A673 (cell line): ENCODE measurements at regions not wholly inside any gene's neighbourhood (a gene's known extent, or its start where the extent isn't known, plus 50 kb on each side); places are given as distances from the start of the nearest gene placed in this dataset.

ENCODE experiments used
- BruUV-seq: library from RNA; stranded (reverse); fragments of 400-500 nt; replicated peaks from 2 replicates; lab custom pipeline; 2021; lab: Mats Ljungman, UMichigan
- CTCF ChIA-PET: fragments of 300-600 bp; sonication (Branson Sonifier 250); formaldehyde crosslinking; loops from one replicate; lab custom pipeline; 2022; ENCODE audit warnings: antibody characterized with exemption; lab: Charles Lee
- POLR2A ChIA-PET: fragments of 300-600 bp; sonication (Branson Sonifier 250); formaldehyde crosslinking; loops from one replicate; lab custom pipeline; 2022; ENCODE audit warnings: antibody characterized with exemption; ENCODE audit not compliant: low non-redundant PET; lab: Charles Lee
- DNase-seq: peaks from one replicate; pipeline ENCODE4 v3.0.0-alpha.2; 2015; ENCODE audit warnings: low spot score
- H3K27ac ChIP-seq: fragments of 200-600 bp; sonication (generic); 2 replicates; pipeline ENCODE4 v1.5.1; 2016; ENCODE audit warnings: mixed run types, low read depth, mild to moderate bottlenecking, mixed read lengths, antibody characterized with exemption, low read length; ENCODE audit not compliant: poor library complexity, severe bottlenecking
- H3K27me3 ChIP-seq: fragments of 200-600 bp; sonication (generic); replicated peaks from 2 replicates; pipeline ENCODE4 v1.6.1; 2017; ENCODE audit warnings: mixed run types, low read depth, mild to moderate bottlenecking, mixed read lengths, antibody characterized with exemption, low read length; ENCODE audit not compliant: insufficient read depth, poor library complexity
- H3K36me3 ChIP-seq: fragments of 200-600 bp; sonication (generic); 2 replicates; pipeline ENCODE4 v1.6.1; 2016; ENCODE audit warnings: mixed run types, mild to moderate bottlenecking, mixed read lengths, antibody characterized with exemption, low read length; ENCODE audit not compliant: insufficient read depth, poor library complexity, severe bottlenecking
- H3K4me1 ChIP-seq: fragments of 200-600 bp; sonication (generic); 2 replicates; pipeline ENCODE4 v1.6.1; 2017; ENCODE audit warnings: mixed run types, mild to moderate bottlenecking, mixed read lengths, antibody characterized with exemption, low read length; ENCODE audit not compliant: insufficient read depth, poor library complexity, severe bottlenecking
- H3K4me3 ChIP-seq: fragments of 200-600 bp; sonication (generic); 2 replicates; pipeline ENCODE4 v1.5.1; 2016; ENCODE audit warnings: low read depth, mixed run types, mild to moderate bottlenecking, mixed read lengths, low read length; ENCODE audit not compliant: poor library complexity, severe bottlenecking
- H3K9me3 ChIP-seq: fragments of 200-600 bp; sonication (generic); 2 replicates; pipeline ENCODE4 v1.6.1; 2016; ENCODE audit warnings: mixed run types, low read depth, mild to moderate bottlenecking, mixed read lengths, antibody characterized with exemption, low read length; ENCODE audit not compliant: poor library complexity, severe bottlenecking
- EZH2 ChIP-seq: fragments of 200-600 bp; sonication (generic); IDR thresholded peaks from 2 replicates; pipeline ENCODE4 v1.6.1; 2017; ENCODE audit warnings: borderline replicate concordance, low read depth, mild to moderate bottlenecking, mixed read lengths, antibody characterized with exemption, low read length; ENCODE audit not compliant: poor library complexity, severe bottlenecking
- intact Hi-C: fragments of 100-400 bp; cut with micrococcal nuclease; formaldehyde crosslinking; loops from one replicate; pipeline ENCODE4 v1.10.0; 2022; ENCODE audit not compliant: unreplicated experiment
- TF ChIP-seq, protein P1 (sequence below): fragments of 300-800, 200-600 bp; sonication (generic); conservative IDR thresholded peaks from 2 replicates; pipeline ENCODE4 v1.5.1; 2017; ENCODE audit warnings: low read depth, mild to moderate bottlenecking, antibody characterized with exemption, low read length, moderate library complexity, mixed read lengths

DNA sequence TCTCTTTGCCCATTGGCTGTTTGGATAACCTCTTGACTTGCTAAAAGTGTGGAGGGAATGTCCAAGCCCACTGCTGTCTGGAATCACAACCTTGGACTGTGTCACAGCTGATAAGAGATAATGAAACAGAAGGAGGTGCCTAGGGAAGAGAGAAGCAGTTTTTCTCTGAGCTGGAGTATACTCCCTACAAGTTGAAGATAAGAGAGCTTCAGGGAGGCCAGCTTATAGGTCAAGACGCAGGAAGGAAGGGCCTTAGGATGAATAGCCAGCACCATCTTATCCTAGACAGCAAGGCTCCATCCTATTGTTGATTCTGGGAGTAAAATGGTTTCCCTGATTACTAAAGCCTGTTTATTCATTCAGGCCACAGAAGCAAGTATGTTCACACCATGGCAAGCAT lies 244.7 kb downstream of the NPR3 start:
- H3K4me1 ChIP-seq, result no peaks in the 10 kb centered on the region
- BruUV-seq, result no TSS peak
- intact Hi-C loops, result no loop called here
- TF ChIP-seq EZH2, result no peak
- TF ChIP-seq, protein P1, sequence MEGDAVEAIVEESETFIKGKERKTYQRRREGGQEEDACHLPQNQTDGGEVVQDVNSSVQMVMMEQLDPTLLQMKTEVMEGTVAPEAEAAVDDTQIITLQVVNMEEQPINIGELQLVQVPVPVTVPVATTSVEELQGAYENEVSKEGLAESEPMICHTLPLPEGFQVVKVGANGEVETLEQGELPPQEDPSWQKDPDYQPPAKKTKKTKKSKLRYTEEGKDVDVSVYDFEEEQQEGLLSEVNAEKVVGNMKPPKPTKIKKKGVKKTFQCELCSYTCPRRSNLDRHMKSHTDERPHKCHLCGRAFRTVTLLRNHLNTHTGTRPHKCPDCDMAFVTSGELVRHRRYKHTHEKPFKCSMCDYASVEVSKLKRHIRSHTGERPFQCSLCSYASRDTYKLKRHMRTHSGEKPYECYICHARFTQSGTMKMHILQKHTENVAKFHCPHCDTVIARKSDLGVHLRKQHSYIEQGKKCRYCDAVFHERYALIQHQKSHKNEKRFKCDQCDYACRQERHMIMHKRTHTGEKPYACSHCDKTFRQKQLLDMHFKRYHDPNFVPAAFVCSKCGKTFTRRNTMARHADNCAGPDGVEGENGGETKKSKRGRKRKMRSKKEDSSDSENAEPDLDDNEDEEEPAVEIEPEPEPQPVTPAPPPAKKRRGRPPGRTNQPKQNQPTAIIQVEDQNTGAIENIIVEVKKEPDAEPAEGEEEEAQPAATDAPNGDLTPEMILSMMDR, result no peak
- H3K9me3 ChIP-seq, result no peaks in the 10 kb centered on the region
- no peaks in the 10 kb centered on the region for H3K27me3 ChIP-seq
- H3K4me3 ChIP-seq, result no peak overlapping the region
- no peak for DNase-seq
- ChIA-PET CTCF (no interaction called here), POLR2A (no interaction called here)
- no peak overlapping the region for H3K27ac ChIP-seq
- no peaks in the 10 kb centered on the region for H3K36me3 ChIP-seq

DNA sequence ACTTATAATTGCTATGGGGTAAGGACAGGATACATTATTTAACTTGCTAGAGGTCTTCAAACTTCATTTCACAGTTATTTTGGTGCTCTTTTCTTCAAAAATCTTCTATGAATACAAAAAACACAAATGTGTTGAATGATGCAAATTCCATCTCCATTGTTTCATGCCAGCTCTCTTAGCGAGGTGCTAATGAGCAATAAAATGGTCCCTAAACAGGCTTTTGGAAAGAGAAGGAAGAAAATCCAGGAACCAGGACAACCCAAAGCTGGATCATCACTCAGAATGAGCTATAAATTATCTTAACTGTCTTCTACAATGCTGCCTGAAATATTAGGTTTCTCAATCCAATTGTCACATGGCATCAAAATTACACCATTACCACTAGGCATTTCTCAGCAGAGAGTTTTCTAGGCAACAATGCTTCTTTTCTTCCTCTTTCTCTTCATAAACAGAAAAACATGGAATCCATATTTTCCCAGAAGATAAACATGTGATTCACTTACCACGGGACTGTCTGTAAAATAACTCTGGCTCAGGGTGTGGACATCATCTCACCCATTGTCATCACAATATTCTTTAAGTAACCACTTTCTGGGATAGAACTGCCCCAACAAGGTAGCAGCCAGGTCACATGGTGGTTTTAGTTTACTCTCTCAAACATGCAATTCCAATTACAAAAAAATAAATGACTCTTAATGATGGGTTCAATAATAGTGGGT lies 249.4 kb downstream of the NPR3 start:
- POLR2A ChIA-PET, result no interaction called here
- no peaks in the 10 kb centered on the region for H3K27me3 ChIP-seq
- DNase-seq, result no peak

DNA sequence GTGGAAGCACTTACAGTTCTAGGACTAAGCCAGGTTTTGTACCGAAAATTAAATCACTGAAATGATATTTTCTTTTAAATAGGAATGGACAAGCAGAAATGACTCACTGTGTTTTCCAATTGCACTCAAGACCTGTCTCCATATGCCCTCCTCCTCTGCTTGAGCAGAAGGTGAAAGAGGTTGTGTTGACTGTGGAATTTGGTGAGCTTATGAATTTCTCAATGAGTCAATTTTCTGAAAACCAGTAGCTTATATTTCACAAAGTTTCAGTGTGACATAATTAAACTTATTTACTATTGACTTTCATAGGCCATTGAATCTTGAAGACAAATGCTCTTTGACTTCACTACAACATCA lies 249.9 kb downstream of the NPR3 start:
- intact Hi-C loops, result no loop called here
- H3K36me3 ChIP-seq, result no peaks in the 10 kb centered on the region
- H3K27ac ChIP-seq, result no peak overlapping the region
- no peaks in the 10 kb centered on the region for H3K9me3 ChIP-seq
- ChIA-PET POLR2A (no interaction called here), CTCF (no interaction called here)
- no peaks in the 10 kb centered on the region for H3K4me1 ChIP-seq
- no peaks in the 10 kb centered on the region for H3K27me3 ChIP-seq
- H3K4me3 ChIP-seq, result no peak overlapping the region
- no TSS peak for BruUV-seq
- DNase-seq, result no peak
- TF ChIP-seq, protein P1, result no peak
- TF ChIP-seq EZH2, result no peak

More for the DNA sequence above, 249.4 kb downstream of the NPR3 start:
- TF ChIP-seq, protein P1, result no peak
- TF ChIP-seq EZH2, result no peak
- Histone ChIP-seq H3K36me3 (no peaks in the 10 kb centered on the region), H3K9me3 (no peaks in the 10 kb centered on the region), H3K27ac (no peak overlapping the region), H3K4me1 (no peaks in the 10 kb centered on the region), H3K4me3 (no peak overlapping the region)
- BruUV-seq, result no TSS peak
- intact Hi-C loops, result no loop called here
- CTCF ChIA-PET, result no interaction called here
